Fibroblast of lung (primary cell): ENCODE measurements at regions not wholly inside any gene's neighbourhood (a gene's known extent, or its start where the extent isn't known, plus 50 kb on each side); places are given as distances from the start of the nearest gene placed in this dataset.

Experiments used
- DNase-seq, 2 donors: peaks; one replicate each; pipeline versions ENCODE4 v3.0.0 to v3.0.0-alpha.2; 2010; ENCODE audit warnings: low read depth in 2 of 2
- H2AFZ ChIP-seq: 2 replicates; pipeline ENCODE4 v1.5.1; 2012; ENCODE audit warnings: low read length, control low read depth, inconsistent platforms
- H3K27ac ChIP-seq: 2 replicates; pipeline ENCODE4 v1.5.1; 2011; ENCODE audit warnings: low read length, control low read depth; ENCODE audit not compliant: insufficient read depth
- H3K27me3 ChIP-seq: 2 replicates; pipeline ENCODE4 v1.5.1; 2011; ENCODE audit warnings: mild to moderate bottlenecking, low read length; ENCODE audit not compliant: control insufficient read depth, insufficient read depth
- H3K36me3 ChIP-seq: 2 replicates; pipeline ENCODE4 v1.5.1; 2011; ENCODE audit warnings: low read length; ENCODE audit not compliant: control insufficient read depth, insufficient read depth
- H3K4me1 ChIP-seq: 2 replicates; pipeline ENCODE4 v1.5.1; 2011; ENCODE audit warnings: low read length; ENCODE audit not compliant: control insufficient read depth, insufficient read depth; ENCODE audit errors: extremely low read depth
- H3K4me2 ChIP-seq: 2 replicates; pipeline ENCODE4 v1.5.1; 2011; ENCODE audit warnings: low read length, control low read depth; ENCODE audit not compliant: insufficient read depth; ENCODE audit errors: extremely low read depth
- H3K4me3 ChIP-seq, 4 experiments: fragments of 200-600 bp in 1 of 4; sonication (generic) in 1 of 4; replicated peaks in 1 of 4; 2 replicates each; pipeline ENCODE4 v1.5.1; 2011 to 2016; ENCODE audit warnings: low read length in 4 of 4, low read depth in 3 of 4, mild to moderate bottlenecking in 3 of 4, control low read depth in 2 of 4, inconsistent platforms in 1 of 4, mixed read lengths in 1 of 4; ENCODE audit not compliant: insufficient read depth in 1 of 4; ENCODE audit errors: control extremely low read depth in 1 of 4
- H3K79me2 ChIP-seq: 2 replicates; pipeline ENCODE4 v1.5.1; 2012; ENCODE audit warnings: mild to moderate bottlenecking, low read length, inconsistent platforms; ENCODE audit not compliant: control insufficient read depth, insufficient read depth
- H3K9ac ChIP-seq: 2 replicates; pipeline ENCODE4 v1.5.1; 2011; ENCODE audit warnings: mild to moderate bottlenecking, low read length, control low read depth; ENCODE audit not compliant: insufficient read depth
- H3K9me3 ChIP-seq: 2 replicates; pipeline ENCODE4 v1.5.1; 2012; ENCODE audit warnings: low read depth, low read length; ENCODE audit not compliant: control insufficient read depth, insufficient read depth
- H4K20me1 ChIP-seq: 2 replicates; pipeline ENCODE4 v1.5.1; 2011; ENCODE audit warnings: low read length; ENCODE audit not compliant: control insufficient read depth, insufficient read depth; ENCODE audit errors: extremely low read depth
- CTCF ChIP-seq, 2 donors: IDR thresholded peaks in 1 of 2; conservative IDR thresholded peaks in 1 of 2; 1 replicate in 1 of 2; 2 replicates in 1 of 2; pipeline ENCODE4 v1.5.1; 2011 to 2012; ENCODE audit warnings: low read length in 2 of 2, control low read depth in 1 of 2, inconsistent platforms in 1 of 2, low read depth in 1 of 2, mild to moderate bottlenecking in 1 of 2
- EZH2 ChIP-seq: IDR thresholded peaks from 2 replicates; pipeline ENCODE4 v1.5.1; 2012; ENCODE audit warnings: low read length, control low read depth, mild to moderate bottlenecking; ENCODE audit errors: missing control alignments

- no peaks in the 10 kb centered on the region for H4K20me1 ChIP-seq
- no peak overlapping the region for H2AFZ ChIP-seq
- no peaks in the 10 kb centered on the region for H3K4me1 ChIP-seq
- no peaks in the 10 kb centered on the region for H3K27me3 ChIP-seq
- no peaks in the 10 kb centered on the region for H3K36me3 ChIP-seq
- no peak overlapping the region for H3K4me2 ChIP-seq
- no peak overlapping the region for H3K27ac ChIP-seq
- H3K79me2 ChIP-seq = no peaks in the 10 kb centered on the region
- DNase-seq = no peak
- TF ChIP-seq CTCF (conservative IDR thresholded peaks at IDR 0.05 in 1 of 2, IDR thresholded peaks at IDR 0.05 in 1 of 2; ENCODE audit: low read depth in 1 of 2, low read length in 2 of 2) (no peak), EZH2 (no peak)
- no peaks in the 10 kb centered on the region for H3K9me3 ChIP-seq
- no peak overlapping the region for H3K4me3 ChIP-seq
- no peak overlapping the region for H3K9ac ChIP-seq
Measured at GRCh38 chr6:76592566-76592965, 520.1 kb upstream of the IMPG1 start.

DNA sequence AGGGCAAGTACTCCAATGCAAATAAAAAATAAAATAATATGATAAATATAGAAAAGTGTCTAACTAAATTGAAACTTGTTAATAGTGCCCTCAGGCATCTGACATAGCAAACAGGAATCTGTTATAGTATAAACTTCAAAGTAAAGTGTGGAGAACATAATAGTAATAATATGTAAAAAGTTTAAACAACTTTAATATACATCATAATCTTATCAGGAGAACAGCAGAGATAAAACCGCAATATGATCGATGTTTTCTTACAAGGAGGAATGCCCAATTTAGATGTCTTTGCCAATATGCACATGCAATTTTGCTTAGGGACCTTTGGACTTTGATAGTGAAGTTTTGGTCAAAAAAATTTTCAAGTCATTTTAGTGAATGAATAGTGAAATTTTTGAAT lies 514.8 kb upstream of the IMPG1 start:
- H3K4me3 ChIP-seq = no peak overlapping the region
- H3K36me3 ChIP-seq = no peaks in the 10 kb centered on the region
- no peak for DNase-seq
- H3K9ac ChIP-seq = no peak overlapping the region
- H3K27me3 ChIP-seq = no peaks in the 10 kb centered on the region
- no peak overlapping the region for H3K4me2 ChIP-seq
- no peaks in the 10 kb centered on the region for H3K79me2 ChIP-seq
- no peak for TF ChIP-seq EZH2
- no peak for TF ChIP-seq CTCF (conservative IDR thresholded peaks at IDR 0.05 in 1 of 2, IDR thresholded peaks at IDR 0.05 in 1 of 2; ENCODE audit: low read depth in 1 of 2, low read length in 2 of 2)
- H3K9me3 ChIP-seq = no peaks in the 10 kb centered on the region
- no peaks in the 10 kb centered on the region for H4K20me1 ChIP-seq
- H3K4me1 ChIP-seq = no peaks in the 10 kb centered on the region
- no peak overlapping the region for H3K27ac ChIP-seq
- H2AFZ ChIP-seq = no peak overlapping the region

DNA sequence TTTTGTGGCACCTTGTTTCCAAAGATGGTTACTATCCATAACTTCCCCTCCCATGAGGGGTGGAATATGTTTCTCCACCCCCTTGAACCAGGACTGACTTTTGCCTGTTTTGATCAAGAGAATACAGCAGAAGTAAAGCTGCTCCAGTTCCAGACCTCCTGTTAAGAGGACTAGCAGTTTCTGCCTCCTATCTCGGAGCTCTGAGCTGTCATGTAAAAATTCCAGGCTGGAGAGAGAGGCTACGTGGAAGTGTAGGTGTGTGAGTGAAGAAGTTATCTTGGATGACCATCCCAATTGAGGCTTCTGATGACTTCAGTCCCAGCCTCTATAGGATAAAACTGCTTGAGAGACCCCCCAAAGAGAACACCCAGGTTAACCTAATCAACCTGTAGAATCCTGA lies 511.7 kb upstream of the IMPG1 start:
- no peak for TF ChIP-seq EZH2
- no peak for TF ChIP-seq CTCF (conservative IDR thresholded peaks at IDR 0.05 in 1 of 2, IDR thresholded peaks at IDR 0.05 in 1 of 2; ENCODE audit: low read depth in 1 of 2, low read length in 2 of 2)
- H3K27me3 ChIP-seq = no peaks in the 10 kb centered on the region
- no peak overlapping the region for H3K27ac ChIP-seq
- H4K20me1 ChIP-seq = no peaks in the 10 kb centered on the region
- H3K79me2 ChIP-seq = no peaks in the 10 kb centered on the region
- no peak overlapping the region for H2AFZ ChIP-seq
- H3K9ac ChIP-seq = no peak overlapping the region
- no peak overlapping the region for H3K4me3 ChIP-seq
- no peaks in the 10 kb centered on the region for H3K36me3 ChIP-seq
- no peak for DNase-seq
- H3K4me2 ChIP-seq = no peak overlapping the region
- H3K4me1 ChIP-seq = no peaks in the 10 kb centered on the region
- no peaks in the 10 kb centered on the region for H3K9me3 ChIP-seq
